GM21717 (cell line): ENCODE measurements at regions not wholly inside any gene's neighbourhood (a gene's known extent, or its start where the extent isn't known, plus 50 kb on each side); places are given as distances from the start of the nearest gene placed in this dataset.
"Not testable (repeated sequence)": the region's sequence is repeated elsewhere in the genome, so short reads cannot be mapped to it uniquely, and the experiment has no call there.

ENCODE experiments used
- ATAC-seq: cut with Tn5 transposase; IDR thresholded peaks from one replicate; pipeline ENCODE4 v1.9.1; 2021; ENCODE audit warnings: mild to moderate bottlenecking, moderate library complexity; ENCODE audit not compliant: unreplicated experiment

- no peak for ATAC-seq
Measured at GRCh38 chrX:38937926-38938325, 136.7 kb downstream of the MID1IP1 start.

GRCh38 chrX:38939067-38939466 lies 137.8 kb downstream of the MID1IP1 start:
- ATAC-seq = no peak

GRCh38 chrX:38940547-38940946 lies 139.3 kb downstream of the MID1IP1 start:
- ATAC-seq = no peak

GRCh38 chrX:38941675-38942074 lies 140.4 kb downstream of the MID1IP1 start:
- no peak for ATAC-seq

GRCh38 chrX:38943120-38943519 lies 141.9 kb downstream of the MID1IP1 start:
- no peak for ATAC-seq

GRCh38 chrX:38948046-38948445 lies 146.8 kb downstream of the MID1IP1 start:
- no peak for ATAC-seq

- ATAC-seq = peak; percentile 64
Measured at GRCh38 chrX:38954520-38954919, 153.3 kb downstream of the MID1IP1 start.

GRCh38 chrX:38959736-38960135 lies 158.5 kb downstream of the MID1IP1 start:
- no peak for ATAC-seq

- ATAC-seq = no peak
Measured at GRCh38 chrX:38960137-38960536, 158.9 kb downstream of the MID1IP1 start.

GRCh38 chrX:38961936-38962335 lies 160.7 kb downstream of the MID1IP1 start:
- no peak for ATAC-seq

GRCh38 chrX:38963244-38963643 lies 162.0 kb downstream of the MID1IP1 start:
- ATAC-seq = not testable (repeated sequence)

GRCh38 chrX:38965888-38966287 lies 164.6 kb downstream of the MID1IP1 start:
- no peak for ATAC-seq

- no peak for ATAC-seq
Measured at GRCh38 chrX:38968344-38969216, 167.3 kb downstream of the MID1IP1 start.

GRCh38 chrX:38970074-38970473 lies 168.8 kb downstream of the MID1IP1 start:
- no peak for ATAC-seq

- ATAC-seq = no peak
Measured at GRCh38 chrX:38970845-38971244, 169.6 kb downstream of the MID1IP1 start.

- ATAC-seq = no peak
Measured at GRCh38 chrX:38973322-38973721, 172.1 kb downstream of the MID1IP1 start.

GRCh38 chrX:38974542-38974941 lies 173.3 kb downstream of the MID1IP1 start:
- ATAC-seq = no peak

GRCh38 chrX:38975368-38975942 lies 174.2 kb downstream of the MID1IP1 start:
- ATAC-seq = no peak

GRCh38 chrX:38982370-38982769 lies 181.1 kb downstream of the MID1IP1 start:
- no peak for ATAC-seq

GRCh38 chrX:38982843-38983242 lies 181.6 kb downstream of the MID1IP1 start:
- ATAC-seq = no peak

GRCh38 chrX:38985375-38985774 lies 184.1 kb downstream of the MID1IP1 start:
- ATAC-seq = no peak

GRCh38 chrX:38985945-38986344 lies 184.7 kb downstream of the MID1IP1 start:
- no peak for ATAC-seq
